Type B pancreatic cell (in vitro differentiated cells): ENCODE measurements at regions not wholly inside any gene's neighbourhood (a gene's known extent, or its start where the extent isn't known, plus 50 kb on each side); places are given as distances from the start of the nearest gene placed in this dataset.

Experiments
- DNase-seq: peaks from one replicate; pipeline ENCODE4 v3.0.0; 2021; ENCODE audit warnings: mixed read lengths; ENCODE audit not compliant: unreplicated experiment; ENCODE audit errors: extremely low spot score
- H3K27ac Mint-ChIP-seq: 2 replicates; pipeline ENCODE4 v1.8.0; 2021; ENCODE audit warnings: mild to moderate bottlenecking, mixed read lengths
- H3K27me3 Mint-ChIP-seq: 2 replicates; pipeline ENCODE4 v1.8.0; 2021; ENCODE audit warnings: mixed read lengths
- H3K36me3 Mint-ChIP-seq: 2 replicates; pipeline ENCODE4 v1.8.0; 2021; ENCODE audit warnings: mixed read lengths
- H3K4me1 Mint-ChIP-seq: one replicate; pipeline ENCODE4 v1.8.0; 2021; ENCODE audit warnings: mixed read lengths; ENCODE audit not compliant: unreplicated experiment
- H3K4me3 Mint-ChIP-seq: 2 replicates; pipeline ENCODE4 v1.8.0; 2021; ENCODE audit warnings: mild to moderate bottlenecking, mixed read lengths
- H3K9me3 Mint-ChIP-seq: 2 replicates; pipeline ENCODE4 v1.8.0; 2021; ENCODE audit warnings: mixed read lengths
- TF ChIP-seq, protein P1 (sequence below): fragments of 200-600 bp; sonication (generic); conservative IDR thresholded peaks from 2 replicates; pipeline ENCODE4 v1.5.0; 2021; ENCODE audit warnings: antibody characterized with exemption, mild to moderate bottlenecking

DNA sequence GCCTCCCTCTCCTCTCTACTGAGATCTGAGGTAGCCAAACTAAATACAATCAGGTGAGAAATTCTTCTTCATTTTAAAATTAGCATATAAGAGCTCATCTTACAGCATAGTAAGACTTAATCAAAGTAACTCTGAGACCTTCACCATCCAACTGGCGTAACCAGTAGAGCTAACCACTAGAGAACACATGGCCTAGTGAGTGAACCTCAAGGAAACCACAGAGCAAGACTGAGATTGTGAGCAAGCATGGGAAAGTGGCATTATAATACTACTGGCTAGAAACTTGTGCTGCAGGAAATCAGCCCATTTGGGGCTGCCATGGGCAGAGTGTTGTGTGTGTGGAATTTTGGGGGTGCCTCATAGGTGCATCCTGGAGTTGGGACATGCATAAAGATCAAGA lies 61.1 kb upstream of the SPHKAP start:
- Mint-ChIP-seq H3K36me3 (no peaks in the 10 kb centered on the region), H3K4me1 (no peaks in the 10 kb centered on the region), H3K27ac (no peak overlapping the region), H3K4me3 (no peak overlapping the region), H3K9me3 (no peaks in the 10 kb centered on the region), H3K27me3 (no peaks in the 10 kb centered on the region)
- TF ChIP-seq, protein P1, sequence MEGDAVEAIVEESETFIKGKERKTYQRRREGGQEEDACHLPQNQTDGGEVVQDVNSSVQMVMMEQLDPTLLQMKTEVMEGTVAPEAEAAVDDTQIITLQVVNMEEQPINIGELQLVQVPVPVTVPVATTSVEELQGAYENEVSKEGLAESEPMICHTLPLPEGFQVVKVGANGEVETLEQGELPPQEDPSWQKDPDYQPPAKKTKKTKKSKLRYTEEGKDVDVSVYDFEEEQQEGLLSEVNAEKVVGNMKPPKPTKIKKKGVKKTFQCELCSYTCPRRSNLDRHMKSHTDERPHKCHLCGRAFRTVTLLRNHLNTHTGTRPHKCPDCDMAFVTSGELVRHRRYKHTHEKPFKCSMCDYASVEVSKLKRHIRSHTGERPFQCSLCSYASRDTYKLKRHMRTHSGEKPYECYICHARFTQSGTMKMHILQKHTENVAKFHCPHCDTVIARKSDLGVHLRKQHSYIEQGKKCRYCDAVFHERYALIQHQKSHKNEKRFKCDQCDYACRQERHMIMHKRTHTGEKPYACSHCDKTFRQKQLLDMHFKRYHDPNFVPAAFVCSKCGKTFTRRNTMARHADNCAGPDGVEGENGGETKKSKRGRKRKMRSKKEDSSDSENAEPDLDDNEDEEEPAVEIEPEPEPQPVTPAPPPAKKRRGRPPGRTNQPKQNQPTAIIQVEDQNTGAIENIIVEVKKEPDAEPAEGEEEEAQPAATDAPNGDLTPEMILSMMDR, result no peak
- DNase-seq, result no peak

DNA sequence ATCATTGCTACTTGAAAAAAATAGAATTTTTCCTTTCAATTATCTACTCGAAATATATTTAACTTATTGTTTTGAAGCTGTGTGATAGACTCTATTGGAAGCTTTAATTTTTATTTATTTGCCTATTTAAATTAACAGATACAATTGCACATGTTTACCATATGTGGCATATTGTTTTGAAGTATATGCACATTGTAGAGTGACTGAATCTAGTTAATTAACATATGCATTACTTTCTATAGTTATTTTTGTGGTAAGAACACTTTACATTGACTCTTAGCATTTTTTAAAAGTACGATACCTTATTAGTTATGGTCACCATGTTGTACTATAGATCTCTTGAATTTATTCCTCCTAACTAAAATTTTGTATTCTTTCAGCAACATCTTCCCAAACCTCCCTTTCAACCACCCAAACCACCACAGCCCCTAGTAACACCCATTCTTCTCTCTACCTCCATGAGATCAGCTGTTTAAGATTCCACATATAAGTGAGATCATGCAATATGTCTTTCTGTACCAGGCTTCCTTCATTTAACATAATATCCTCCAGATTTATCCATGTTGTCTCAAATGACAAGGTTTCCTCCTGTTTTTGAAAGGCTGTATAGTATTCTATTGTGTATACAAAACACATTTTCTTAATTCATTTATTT lies 58.5 kb upstream of the SPHKAP start:
- H3K4me3 Mint-ChIP-seq, result no peak overlapping the region
- TF ChIP-seq, protein P1, result no peak
- no peak overlapping the region for H3K27ac Mint-ChIP-seq
- no peak for DNase-seq
- no peaks in the 10 kb centered on the region for H3K9me3 Mint-ChIP-seq
- H3K27me3 Mint-ChIP-seq, result no peaks in the 10 kb centered on the region
- no peaks in the 10 kb centered on the region for H3K36me3 Mint-ChIP-seq
- H3K4me1 Mint-ChIP-seq, result no peaks in the 10 kb centered on the region

DNA sequence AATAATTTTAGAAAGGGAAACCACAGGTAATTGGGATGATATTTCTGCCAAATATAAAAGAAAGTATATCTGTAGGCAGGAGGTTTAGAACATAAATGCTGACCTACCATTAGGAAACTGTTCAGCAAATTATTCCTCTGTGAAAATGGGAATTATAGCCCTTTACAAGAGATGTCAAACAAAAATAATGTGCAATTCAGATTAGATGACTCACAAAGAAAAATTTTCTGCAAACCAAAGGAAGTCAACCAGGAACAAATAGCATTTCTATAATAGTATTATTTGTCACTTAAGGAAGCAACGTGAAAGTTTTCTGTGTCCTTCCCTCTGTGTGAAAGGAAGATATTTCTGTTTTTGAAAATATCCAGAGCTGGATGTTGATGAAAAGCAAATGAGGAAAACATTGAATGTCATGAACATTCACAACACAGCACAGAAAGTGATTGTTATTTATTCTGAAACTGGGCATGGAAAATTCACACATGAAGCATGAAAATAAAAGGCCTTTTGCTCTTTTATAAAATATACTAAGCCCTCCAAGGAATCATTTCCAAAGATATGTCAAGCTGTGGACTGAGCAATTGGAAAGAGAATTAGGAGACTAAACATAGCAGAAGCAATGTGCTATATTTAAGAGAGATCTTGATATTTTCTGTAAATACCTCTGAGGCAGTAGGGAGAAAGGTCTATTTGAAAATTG lies 57.9 kb upstream of the SPHKAP start:
- Mint-ChIP-seq H3K27ac (no peak overlapping the region), H3K27me3 (no peaks in the 10 kb centered on the region), H3K36me3 (no peaks in the 10 kb centered on the region), H3K4me1 (no peaks in the 10 kb centered on the region), H3K9me3 (no peaks in the 10 kb centered on the region), H3K4me3 (no peak overlapping the region)
- TF ChIP-seq, protein P1, result no peak
- DNase-seq, result no peak
